SK-N-SH treated with all-trans-retinoic acid at 6 μM for 48 hours (cell line): ENCODE measurements at regions not wholly inside any gene's neighbourhood (a gene's known extent, or its start where the extent isn't known, plus 50 kb on each side); places are given as distances from the start of the nearest gene placed in this dataset.

Experiments
- ARNTL ChIP-seq: fragments of 450-650 bp; formaldehyde crosslinking; IDR thresholded peaks from 2 replicates; pipeline ENCODE4 v1.5.0; 2020; ENCODE audit warnings: low read depth, mild to moderate bottlenecking, moderate library complexity, borderline replicate concordance
- CREB5 ChIP-seq: fragments of 250-450 bp; sonication (Bioruptor Pico); IDR thresholded peaks from 2 replicates; pipeline ENCODE4 v1.5.1; 2020; ENCODE audit warnings: low read depth, mild to moderate bottlenecking, moderate library complexity
- CSRNP3 ChIP-seq: fragments of 250-450 bp; sonication (Bioruptor Pico); IDR thresholded peaks from 2 replicates; pipeline ENCODE4 v1.5.1; 2021; ENCODE audit warnings: mild to moderate bottlenecking, moderate library complexity
- ESRRG ChIP-seq: fragments of 250-450 bp; sonication (Bioruptor Pico); IDR thresholded peaks from 2 replicates; pipeline ENCODE4 v1.6.1; 2021; ENCODE audit warnings: mild to moderate bottlenecking
- ISL1 ChIP-seq: fragments of 250-450 bp; sonication (Bioruptor Pico); IDR thresholded peaks from 2 replicates; pipeline ENCODE4 v2.1.2; 2022; ENCODE audit warnings: mild to moderate bottlenecking, moderate library complexity
- OSR1 ChIP-seq: fragments of 250-450 bp; sonication (Bioruptor Pico); IDR thresholded peaks from 2 replicates; pipeline ENCODE4 v1.8.0; 2022; ENCODE audit warnings: moderate library complexity, mild to moderate bottlenecking, inconsistent platforms
- PATZ1 ChIP-seq: fragments of 250-450 bp; sonication (Bioruptor Pico); IDR thresholded peaks from 2 replicates; pipeline ENCODE4 v1.8.0; 2020; ENCODE audit warnings: mild to moderate bottlenecking, moderate library complexity, borderline replicate concordance
- RARB ChIP-seq: fragments of 250-450 bp; sonication (Bioruptor Pico); IDR thresholded peaks from 2 replicates; pipeline ENCODE4 v1.8.0; 2021; ENCODE audit warnings: mild to moderate bottlenecking, moderate library complexity
- SNAI2 ChIP-seq: fragments of 250-450 bp; sonication (Bioruptor Pico); IDR thresholded peaks from 2 replicates; pipeline ENCODE4 v1.5.0; 2020; ENCODE audit warnings: mild to moderate bottlenecking, moderate library complexity
- ZFP3 ChIP-seq: fragments of 250-450 bp; sonication (Bioruptor Pico); IDR thresholded peaks from 2 replicates; pipeline ENCODE4 v1.5.0; 2020; ENCODE audit warnings: mild to moderate bottlenecking, moderate library complexity
- ZFP30 ChIP-seq: fragments of 450-650 bp; formaldehyde crosslinking; IDR thresholded peaks from 2 replicates; pipeline ENCODE4 v1.5.0; 2022; ENCODE audit warnings: mild to moderate bottlenecking, moderate library complexity

- TF ChIP-seq PATZ1 (no peak), ZFP3 (CRISPR knock-in tag) (no peak), SNAI2 (CRISPR knock-in tag) (no peak), CREB5 (CRISPR knock-in tag) (no peak), ZFP30 (CRISPR knock-in tag) (no peak), ESRRG (CRISPR knock-in tag) (no peak), CSRNP3 (CRISPR knock-in tag) (no peak), OSR1 (CRISPR knock-in tag) (no peak), ISL1 (no peak), ARNTL (CRISPR knock-in tag) (no peak), RARB (CRISPR knock-in tag) (no peak)
Observed at GRCh38 chr7:26466007-26466406, 174.3 kb downstream of the SNX10 start.
